IMR-90 (cell line): ENCODE measurements at regions not wholly inside any gene's neighbourhood (a gene's known extent, or its start where the extent isn't known, plus 50 kb on each side); places are given as distances from the start of the nearest gene placed in this dataset.

ENCODE experiments used
- ATAC-seq: fragments of 200-7000 bp; cut with Tn5 transposase; 2 replicates; pipeline ENCODE4 v1.9.1; 2020; ENCODE audit warnings: low read depth, mild to moderate bottlenecking, moderate library complexity
- BruUV-seq: library from RNA; stranded (reverse); fragments of 400-500 nt; replicated peaks from 2 replicates; lab custom pipeline; 2021; lab: Mats Ljungman, UMichigan
- CTCF ChIA-PET: fragments of 300-600 bp; formaldehyde crosslinking; extraction: SDS; loops from one replicate; lab custom pipeline; 2021; ENCODE audit warnings: antibody characterized with exemption; lab: Yijun Ruan, JAX
- POLR2A ChIA-PET: fragments of 300-600 bp; sonication (Branson Sonifier 250); formaldehyde crosslinking; loops from one replicate; lab custom pipeline; 2022; ENCODE audit warnings: antibody characterized with exemption; ENCODE audit not compliant: unreplicated experiment; lab: Charles Lee
- DNase-seq: peaks from one replicate; pipeline ENCODE4 v3.0.0; 2013
- H2AFZ ChIP-seq: replicated peaks from 2 replicates; pipeline ENCODE3; 2013; ENCODE audit warnings: low read length, mild to moderate bottlenecking; ENCODE audit not compliant: poor library complexity
- H2AK5ac ChIP-seq: 2 replicates; pipeline ENCODE4 v1.6.1; 2013; ENCODE audit warnings: low read depth, low read length, inconsistent platforms
- H2AK9ac ChIP-seq: replicated peaks from 2 replicates; pipeline ENCODE3; 2013; ENCODE audit warnings: mild to moderate bottlenecking, low read depth, low read length, moderate library complexity; ENCODE audit not compliant: poor library complexity
- H2BK120ac ChIP-seq: 2 replicates; pipeline ENCODE4 v1.6.1; 2013; ENCODE audit warnings: low read depth, low read length, inconsistent platforms
- H2BK15ac ChIP-seq: 3 replicates; pipeline ENCODE4 v1.6.1; 2013; ENCODE audit warnings: low read depth, low read length, inconsistent platforms
- H2BK20ac ChIP-seq: 2 replicates; pipeline ENCODE4 v1.6.1; 2013; ENCODE audit warnings: low read depth, mild to moderate bottlenecking, inconsistent platforms, low read length, moderate library complexity
- H2BK5ac ChIP-seq: 2 replicates; pipeline ENCODE4 v1.6.1; 2013; ENCODE audit warnings: mild to moderate bottlenecking, low read depth, low read length, inconsistent platforms; ENCODE audit not compliant: poor library complexity, severe bottlenecking
- H3K14ac ChIP-seq: replicated peaks from 2 replicates; pipeline ENCODE4 v1.6.1; 2013; ENCODE audit warnings: low read depth, low read length, inconsistent platforms
- H3K18ac ChIP-seq: 2 replicates; pipeline ENCODE4 v1.6.1; 2013; ENCODE audit warnings: low read depth, low read length, control low read depth
- H3K23ac ChIP-seq: 2 replicates; pipeline ENCODE4 v1.6.1; 2013; ENCODE audit warnings: low read depth, low read length, inconsistent platforms
- H3K27ac ChIP-seq: 2 replicates; pipeline ENCODE4 v1.5.1; 2013; ENCODE audit warnings: mild to moderate bottlenecking, control low read depth, low read length; ENCODE audit not compliant: insufficient read depth
- H3K27me3 ChIP-seq: 2 replicates; pipeline ENCODE4 v1.6.1; 2013; ENCODE audit warnings: low read length; ENCODE audit not compliant: control insufficient read depth, insufficient read depth
- H3K36me3 ChIP-seq: 2 replicates; pipeline ENCODE4 v1.6.1; 2013; ENCODE audit warnings: low read length, mixed read lengths; ENCODE audit not compliant: control insufficient read depth, insufficient read depth
- H3K4ac ChIP-seq: 2 replicates; pipeline ENCODE4 v1.6.1; 2013; ENCODE audit warnings: low read depth, low read length, inconsistent platforms
- H3K4me1 ChIP-seq: 2 replicates; pipeline ENCODE4 v1.6.1; 2013; ENCODE audit warnings: low read length, mixed read lengths; ENCODE audit not compliant: control insufficient read depth, insufficient read depth
- H3K4me2 ChIP-seq: 2 replicates; pipeline ENCODE4 v1.6.1; 2013; ENCODE audit warnings: low read depth, mild to moderate bottlenecking, control low read depth, low read length, moderate library complexity
- H3K4me3 ChIP-seq: 2 replicates; pipeline ENCODE4 v1.5.1; 2013; ENCODE audit warnings: low read depth, mild to moderate bottlenecking, control low read depth, low read length, moderate library complexity; ENCODE audit not compliant: insufficient read depth
- H3K56ac ChIP-seq: 2 replicates; pipeline ENCODE4 v1.6.1; 2013; ENCODE audit warnings: low read length, inconsistent platforms; ENCODE audit not compliant: insufficient read depth; ENCODE audit errors: extremely low read depth
- H3K79me1 ChIP-seq, 2 experiments: 2 replicates each; pipeline ENCODE4 v1.6.1; 2013; ENCODE audit warnings: low read length in 2 of 2, inconsistent platforms in 1 of 2, low read depth in 1 of 2
- H3K9ac ChIP-seq: 2 replicates; pipeline ENCODE4 v1.6.1; 2013; ENCODE audit warnings: low read depth, low read length, control low read depth
- H3K9me1 ChIP-seq: 2 replicates; pipeline ENCODE4 v1.6.1; 2013; ENCODE audit warnings: low read length, inconsistent platforms; ENCODE audit not compliant: insufficient read depth
- H3K9me3 ChIP-seq: 2 replicates; pipeline ENCODE4 v1.6.1; 2013; ENCODE audit warnings: low read length; ENCODE audit not compliant: control insufficient read depth, insufficient read depth
- H4K20me1 ChIP-seq: 2 replicates; pipeline ENCODE4 v1.6.1; 2013; ENCODE audit warnings: low read length, inconsistent platforms; ENCODE audit not compliant: insufficient read depth
- H4K5ac ChIP-seq: 2 replicates; pipeline ENCODE4 v1.6.1; 2013; ENCODE audit warnings: mild to moderate bottlenecking, low read depth, low read length, control low read depth
- H4K8ac ChIP-seq, 2 experiments: 2 replicates each; pipeline ENCODE4 v1.6.1; 2013; ENCODE audit warnings: low read depth in 2 of 2, low read length in 2 of 2, control low read depth in 1 of 2, inconsistent platforms in 1 of 2
- H4K91ac ChIP-seq: 2 replicates; pipeline ENCODE4 v1.6.1; 2013; ENCODE audit warnings: low read depth, low read length, inconsistent platforms; ENCODE audit not compliant: insufficient read depth
- MAZ ChIP-seq: IDR thresholded peaks from 2 replicates; pipeline ENCODE4 v1.6.1; 2012; ENCODE audit warnings: low read depth, mild to moderate bottlenecking, low read length, improper control_type of control experiment, moderate library complexity, borderline replicate concordance
- MXI1 ChIP-seq: IDR thresholded peaks from 2 replicates; pipeline ENCODE4 v1.6.1; 2012; ENCODE audit warnings: low read depth, mild to moderate bottlenecking, low read length, moderate library complexity, borderline replicate concordance
- RAD21 ChIP-seq: IDR thresholded peaks from 2 replicates; pipeline ENCODE4 v1.6.1; 2012; ENCODE audit warnings: low read length, improper control_type of control experiment
- WGBS, 2 experiments: methylation state at CpG; one replicate each; pipeline versions ENCODE4 v1.1.5 to v1.1.7; 2013; ENCODE audit warnings: missing lambda C conversion rate in 2 of 2; ENCODE audit not compliant: insufficient read length in 1 of 2; ENCODE audit errors: extremely low coverage in 2 of 2; 5-methylcytosine and 5-hydroxymethylcytosine counted together
- dilution Hi-C: fragments of 300-500 bp; cut with HindIII; formaldehyde crosslinking; loops from one replicate; pipeline ENCODE4 v1.14.3; 2018; ENCODE audit warnings: low sequenced_read_pairs; ENCODE audit not compliant: unreplicated experiment
- in situ Hi-C: fragments of 300-500 bp; cut with MboI; formaldehyde crosslinking; loops from 3 replicates; pipeline ENCODE4 v1.14.3; 2019; ENCODE audit warnings: low sequenced_read_pairs, inconsistent platforms, mixed read lengths
- intact Hi-C: fragments of 100-400 bp; cut with micrococcal nuclease; formaldehyde crosslinking; loops from 2 replicates; pipeline ENCODE4 v1.10.0; 2022
- TF ChIP-seq, protein P1 (sequence below): fragments of 150-350 bp; IDR thresholded peaks from 2 replicates; pipeline ENCODE4 v1.6.1; 2017; ENCODE audit warnings: mild to moderate bottlenecking, antibody characterized with exemption, low read length, low read depth

DNA sequence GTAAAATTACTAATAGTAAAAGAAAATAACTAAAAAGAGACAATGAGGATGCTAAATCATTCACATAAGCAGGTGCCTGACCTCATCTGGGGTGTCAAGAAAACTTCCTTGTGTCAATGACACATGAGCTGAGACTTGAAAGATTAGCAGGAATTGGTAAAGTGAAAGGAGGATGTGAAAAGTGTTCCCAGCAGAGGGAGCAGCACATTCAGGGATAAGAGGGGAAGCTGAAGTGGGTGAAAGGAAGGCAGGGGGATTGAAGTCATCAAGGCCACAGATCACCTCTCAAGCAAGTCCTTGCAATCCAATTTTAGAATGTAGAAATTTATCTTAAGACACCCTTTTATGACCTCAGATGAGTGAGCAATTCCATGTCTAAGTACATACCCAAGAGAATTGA is 60.2 kb upstream of the ACP3 start (continued):
- TF ChIP-seq, protein P1, sequence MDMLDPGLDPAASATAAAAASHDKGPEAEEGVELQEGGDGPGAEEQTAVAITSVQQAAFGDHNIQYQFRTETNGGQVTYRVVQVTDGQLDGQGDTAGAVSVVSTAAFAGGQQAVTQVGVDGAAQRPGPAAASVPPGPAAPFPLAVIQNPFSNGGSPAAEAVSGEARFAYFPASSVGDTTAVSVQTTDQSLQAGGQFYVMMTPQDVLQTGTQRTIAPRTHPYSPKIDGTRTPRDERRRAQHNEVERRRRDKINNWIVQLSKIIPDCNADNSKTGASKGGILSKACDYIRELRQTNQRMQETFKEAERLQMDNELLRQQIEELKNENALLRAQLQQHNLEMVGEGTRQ: no peak
- TF ChIP-seq RAD21: peak; percentile 59

- no peak overlapping the region for H3K27ac ChIP-seq
- no peaks in the 10 kb centered on the region for H3K4me1 ChIP-seq
- peaks cover 4% of the 10 kb centered on the region; the same call in 1 of the 2 replicates for H3K9me1 ChIP-seq
- no peak overlapping the region for H4K8ac ChIP-seq
- H3K9me3 ChIP-seq: no peaks in the 10 kb centered on the region
- ATAC-seq (no peak), DNase-seq (no peak)
- intact Hi-C loops: no loop called here
- H3K79me1 ChIP-seq: no peaks in the 10 kb centered on the region
- H4K91ac ChIP-seq: no peak overlapping the region
- H3K4me2 ChIP-seq: no peak overlapping the region
- H3K23ac ChIP-seq: no peak overlapping the region
- in situ Hi-C loops: loop anchor here (25.0 kb wide), 1 partner anchor 376 kb away; no protein-coding TSS in a partner anchor
- WGBS, 2 experiments: no CpG with 5 or more reads among the region's 3 CpGs
- H3K4me3 ChIP-seq: no peak overlapping the region
- no peak overlapping the region for H3K56ac ChIP-seq
- ChIA-PET POLR2A (no interaction called here), CTCF (no interaction called here)
- H4K5ac ChIP-seq: no peak overlapping the region
- no peak overlapping the region for H3K14ac ChIP-seq
- no peak overlapping the region for H2BK120ac ChIP-seq
- peaks cover 2% of the 10 kb centered on the region; the same call in 1 of the 2 replicates for H3K27me3 ChIP-seq
- H2AK5ac ChIP-seq: no peak overlapping the region
- H2AFZ ChIP-seq: no peak overlapping the region
- no peak overlapping the region for H3K4ac ChIP-seq
- H2BK15ac ChIP-seq: no peak overlapping the region
- no peak overlapping the region for H2BK20ac ChIP-seq
- H2AK9ac ChIP-seq: no peak overlapping the region
- no TSS peak for BruUV-seq
- no peaks in the 10 kb centered on the region for H3K36me3 ChIP-seq
- no peak for TF ChIP-seq MAZ
- TF ChIP-seq MXI1: no peak
- dilution Hi-C loops: no loop called here
- no peaks in the 10 kb centered on the region for H4K20me1 ChIP-seq
- H3K18ac ChIP-seq: no peak overlapping the region
- H3K9ac ChIP-seq: no peak overlapping the region
- no peak overlapping the region for H2BK5ac ChIP-seq
Observed at GRCh38 chr3:132261506-132261905, 55.7 kb upstream of the ACP3 start.
